AG10803 (cell line): ENCODE measurements at regions not wholly inside any gene's neighbourhood (a gene's known extent, or its start where the extent isn't known, plus 50 kb on each side); places are given as distances from the start of the nearest gene placed in this dataset.

ENCODE experiments used
- DNase-seq: peaks from one replicate; pipeline ENCODE4 v3.0.0; 2010; ENCODE audit warnings: low read depth
- H3K4me3 ChIP-seq: 2 replicates; pipeline ENCODE4 v1.5.1; 2011; ENCODE audit warnings: mild to moderate bottlenecking, low read length, control low read depth
- TF ChIP-seq, protein P1 (sequence below): conservative IDR thresholded peaks from 2 replicates; pipeline ENCODE4 v1.5.1; 2011; ENCODE audit warnings: mild to moderate bottlenecking, low read length, control low read depth, inconsistent platforms

DNA sequence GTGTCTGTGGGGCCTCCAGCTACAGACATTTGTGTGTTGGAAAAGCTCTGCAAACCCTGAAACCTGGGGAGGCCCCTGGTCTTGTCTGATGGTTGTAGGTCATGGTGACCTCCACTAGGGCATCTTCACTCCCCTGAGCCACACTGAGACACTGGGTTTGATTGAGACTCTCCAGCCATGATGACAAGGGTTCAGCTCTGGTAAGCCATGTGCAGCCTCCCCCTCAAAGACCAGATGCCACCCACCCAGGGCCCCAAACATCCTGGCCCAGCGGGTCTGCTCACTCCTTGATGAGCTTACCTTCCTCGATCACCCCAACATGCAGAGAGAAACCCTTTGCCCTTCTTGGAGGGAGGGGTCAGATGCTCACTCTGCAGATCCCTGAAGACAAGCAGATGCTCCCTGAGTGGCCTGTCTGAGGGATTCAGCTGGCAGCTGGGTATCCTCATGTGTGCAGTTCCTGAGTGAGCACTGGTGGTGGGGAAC lies 101.6 kb downstream of the METRNL start:
- TF ChIP-seq, protein P1, sequence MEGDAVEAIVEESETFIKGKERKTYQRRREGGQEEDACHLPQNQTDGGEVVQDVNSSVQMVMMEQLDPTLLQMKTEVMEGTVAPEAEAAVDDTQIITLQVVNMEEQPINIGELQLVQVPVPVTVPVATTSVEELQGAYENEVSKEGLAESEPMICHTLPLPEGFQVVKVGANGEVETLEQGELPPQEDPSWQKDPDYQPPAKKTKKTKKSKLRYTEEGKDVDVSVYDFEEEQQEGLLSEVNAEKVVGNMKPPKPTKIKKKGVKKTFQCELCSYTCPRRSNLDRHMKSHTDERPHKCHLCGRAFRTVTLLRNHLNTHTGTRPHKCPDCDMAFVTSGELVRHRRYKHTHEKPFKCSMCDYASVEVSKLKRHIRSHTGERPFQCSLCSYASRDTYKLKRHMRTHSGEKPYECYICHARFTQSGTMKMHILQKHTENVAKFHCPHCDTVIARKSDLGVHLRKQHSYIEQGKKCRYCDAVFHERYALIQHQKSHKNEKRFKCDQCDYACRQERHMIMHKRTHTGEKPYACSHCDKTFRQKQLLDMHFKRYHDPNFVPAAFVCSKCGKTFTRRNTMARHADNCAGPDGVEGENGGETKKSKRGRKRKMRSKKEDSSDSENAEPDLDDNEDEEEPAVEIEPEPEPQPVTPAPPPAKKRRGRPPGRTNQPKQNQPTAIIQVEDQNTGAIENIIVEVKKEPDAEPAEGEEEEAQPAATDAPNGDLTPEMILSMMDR, result no peak
- H3K4me3 ChIP-seq, result no peak overlapping the region
- DNase-seq, result no peak

GRCh38 chr17:83181991-83182619 lies 102.7 kb downstream of the METRNL start:
- no peak for DNase-seq
- TF ChIP-seq, protein P1, result no peak
- H3K4me3 ChIP-seq, result no peak overlapping the region

- H3K4me3 ChIP-seq, result no peak overlapping the region
- TF ChIP-seq, protein P1, result no peak
- no peak for DNase-seq
Observed at GRCh38 chr17:83182620-83183101, 103.3 kb downstream of the METRNL start.

DNA sequence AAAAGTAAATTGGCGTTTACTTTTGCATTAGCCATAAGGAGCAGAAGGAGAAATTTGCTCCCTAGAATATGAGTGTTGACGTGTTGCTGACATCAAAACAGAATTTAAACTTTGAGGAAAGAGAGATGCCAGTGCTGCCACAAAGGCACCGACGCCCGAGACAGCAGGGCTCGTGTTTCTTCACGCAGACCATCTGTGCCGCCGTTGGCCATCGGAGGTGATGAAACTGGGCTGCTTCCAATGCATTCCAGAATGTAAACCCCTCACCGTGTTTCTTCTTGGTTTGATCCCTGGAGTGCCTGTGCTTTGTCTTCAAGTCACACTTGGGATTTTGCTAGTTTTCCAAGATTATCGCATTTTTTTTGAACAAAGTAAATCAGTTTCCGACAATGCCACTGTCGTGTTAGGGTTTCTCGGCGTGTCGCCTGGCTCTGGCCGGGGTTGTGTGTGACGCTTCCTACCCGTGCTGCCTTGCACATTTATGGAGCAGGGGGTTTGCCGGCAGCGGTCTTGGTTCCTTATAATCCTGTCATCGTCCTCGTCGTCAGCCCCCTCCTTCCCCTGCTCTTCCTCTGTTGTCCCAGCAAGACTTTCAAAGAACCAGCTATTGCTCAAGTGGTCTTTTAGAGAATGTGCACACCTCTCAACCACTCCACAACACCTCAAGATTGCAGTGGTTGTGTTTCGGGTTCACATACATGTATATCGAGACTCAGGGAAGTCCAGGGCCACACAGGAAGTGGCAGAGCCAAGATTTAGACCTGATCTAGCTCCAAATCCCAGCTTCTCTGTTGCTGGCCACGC lies 103.9 kb downstream of the METRNL start:
- no peak overlapping the region for H3K4me3 ChIP-seq
- DNase-seq, result no peak
- TF ChIP-seq, protein P1, result no peak

DNA sequence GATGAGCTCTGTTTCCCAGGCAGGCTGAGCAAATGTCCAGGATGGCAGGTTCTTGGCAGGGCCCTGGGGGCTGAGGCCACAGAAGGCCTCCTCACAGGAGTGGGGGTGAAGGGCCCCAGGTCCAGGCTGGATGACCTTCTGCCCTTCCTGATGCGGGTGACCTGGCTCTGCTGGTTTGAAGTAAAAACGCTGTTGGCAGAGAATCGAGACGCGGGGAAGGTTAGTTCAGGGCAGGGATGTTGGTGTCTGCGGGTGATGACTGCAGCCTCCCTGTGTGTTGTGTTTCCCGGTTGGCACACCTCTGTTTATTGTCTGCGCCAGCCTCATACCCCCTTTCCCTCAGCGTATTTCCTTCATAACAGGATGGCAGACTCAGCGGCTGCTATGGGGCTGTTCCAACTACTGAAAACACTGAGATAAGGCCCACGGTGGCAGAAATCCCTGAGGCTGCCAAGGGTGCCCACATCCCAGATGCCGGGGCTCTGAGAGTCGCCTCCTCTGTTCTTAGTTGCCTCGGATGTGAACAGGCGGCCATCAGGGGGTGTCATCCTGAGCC lies 104.6 kb downstream of the METRNL start:
- H3K4me3 ChIP-seq, result no peak overlapping the region
- TF ChIP-seq, protein P1, result no peak
- no peak for DNase-seq

- H3K4me3 ChIP-seq, result no peak overlapping the region
- DNase-seq, result no peak
- TF ChIP-seq, protein P1, result no peak
Observed at GRCh38 chr17:83185023-83186002, 105.9 kb downstream of the METRNL start.
